SK-N-SH treated with all-trans-retinoic acid at 6 μM for 48 hours (cell line): ENCODE measurements at regions not wholly inside any gene's neighbourhood (a gene's known extent, or its start where the extent isn't known, plus 50 kb on each side); places are given as distances from the start of the nearest gene placed in this dataset.

Experiments used
- ATAC-seq: fragments of 200-7000 bp; cut with Tn5 transposase; 3 replicates; pipeline ENCODE4 v1.9.1; 2020; ENCODE audit warnings: mild to moderate bottlenecking, moderate library complexity
- ARNTL ChIP-seq: fragments of 450-650 bp; formaldehyde crosslinking; IDR thresholded peaks from 2 replicates; pipeline ENCODE4 v1.5.0; 2020; ENCODE audit warnings: low read depth, mild to moderate bottlenecking, moderate library complexity, borderline replicate concordance
- BACH2 ChIP-seq: fragments of 250-450 bp; sonication (Bioruptor Pico); IDR thresholded peaks from 2 replicates; pipeline ENCODE4 v1.9.0; 2021; ENCODE audit warnings: mild to moderate bottlenecking, borderline replicate concordance
- CREB5 ChIP-seq: fragments of 250-450 bp; sonication (Bioruptor Pico); IDR thresholded peaks from 2 replicates; pipeline ENCODE4 v1.5.1; 2020; ENCODE audit warnings: low read depth, mild to moderate bottlenecking, moderate library complexity
- CSDC2 ChIP-seq: fragments of 250-450 bp; sonication (Bioruptor Pico); IDR thresholded peaks from 2 replicates; pipeline ENCODE4 v1.5.0; 2020; ENCODE audit warnings: mild to moderate bottlenecking, moderate library complexity
- ESRRG ChIP-seq: fragments of 250-450 bp; sonication (Bioruptor Pico); IDR thresholded peaks from 2 replicates; pipeline ENCODE4 v1.6.1; 2021; ENCODE audit warnings: mild to moderate bottlenecking
- GLIS3 ChIP-seq: fragments of 250-450 bp; sonication (Bioruptor Pico); IDR thresholded peaks from 2 replicates; pipeline ENCODE4 v1.5.0; 2020; ENCODE audit warnings: mild to moderate bottlenecking, moderate library complexity
- ISL1 ChIP-seq: fragments of 250-450 bp; sonication (Bioruptor Pico); IDR thresholded peaks from 2 replicates; pipeline ENCODE4 v2.1.2; 2022; ENCODE audit warnings: mild to moderate bottlenecking, moderate library complexity
- OSR1 ChIP-seq: fragments of 250-450 bp; sonication (Bioruptor Pico); IDR thresholded peaks from 2 replicates; pipeline ENCODE4 v1.8.0; 2022; ENCODE audit warnings: moderate library complexity, mild to moderate bottlenecking, inconsistent platforms
- PPARA ChIP-seq: fragments of 250-450 bp; sonication (Bioruptor Pico); IDR thresholded peaks from 2 replicates; pipeline ENCODE4 v1.5.0; 2020; ENCODE audit warnings: mild to moderate bottlenecking, borderline replicate concordance
- RARB ChIP-seq: fragments of 250-450 bp; sonication (Bioruptor Pico); IDR thresholded peaks from 2 replicates; pipeline ENCODE4 v1.8.0; 2021; ENCODE audit warnings: mild to moderate bottlenecking, moderate library complexity
- SNAI2 ChIP-seq: fragments of 250-450 bp; sonication (Bioruptor Pico); IDR thresholded peaks from 2 replicates; pipeline ENCODE4 v1.5.0; 2020; ENCODE audit warnings: mild to moderate bottlenecking, moderate library complexity
- TCF4 ChIP-seq: fragments of 250-450 bp; sonication (Bioruptor Pico); IDR thresholded peaks from 2 replicates; pipeline ENCODE4 v1.8.0; 2021; ENCODE audit warnings: mild to moderate bottlenecking, moderate library complexity, borderline replicate concordance
- TOX ChIP-seq: fragments of 250-450 bp; sonication (Bioruptor Pico); IDR thresholded peaks from 2 replicates; pipeline ENCODE4 v1.8.0; 2021; ENCODE audit warnings: mild to moderate bottlenecking, moderate library complexity, borderline replicate concordance
- TSHZ2 ChIP-seq: fragments of 250-450 bp; sonication (Bioruptor Pico); IDR thresholded peaks from 2 replicates; pipeline ENCODE4 v1.5.0; 2020; ENCODE audit warnings: mild to moderate bottlenecking, moderate library complexity
- ZC3H10 ChIP-seq: fragments of 250-450 bp; sonication (Bioruptor Pico); IDR thresholded peaks from 2 replicates; pipeline ENCODE4 v1.5.1; 2021; ENCODE audit warnings: mild to moderate bottlenecking, moderate library complexity
- ZFP3 ChIP-seq: fragments of 250-450 bp; sonication (Bioruptor Pico); IDR thresholded peaks from 2 replicates; pipeline ENCODE4 v1.5.0; 2020; ENCODE audit warnings: mild to moderate bottlenecking, moderate library complexity
- ZFP30 ChIP-seq: fragments of 450-650 bp; formaldehyde crosslinking; IDR thresholded peaks from 2 replicates; pipeline ENCODE4 v1.5.0; 2022; ENCODE audit warnings: mild to moderate bottlenecking, moderate library complexity
- ZNF70 ChIP-seq: fragments of 450-650 bp; formaldehyde crosslinking; IDR thresholded peaks from 2 replicates; pipeline ENCODE4 v1.5.0; 2020; ENCODE audit warnings: mild to moderate bottlenecking, moderate library complexity
- ZNF8 ChIP-seq: fragments of 450-650 bp; formaldehyde crosslinking; IDR thresholded peaks from 2 replicates; pipeline ENCODE4 v1.5.0; 2020; ENCODE audit warnings: mild to moderate bottlenecking, moderate library complexity
- TF ChIP-seq, protein P1 (sequence below): fragments of 250-450 bp; sonication (Bioruptor Pico); IDR thresholded peaks from 2 replicates; pipeline ENCODE4 v1.8.0; 2020; ENCODE audit warnings: mild to moderate bottlenecking, moderate library complexity, borderline replicate concordance
- TF ChIP-seq, protein P2 (sequence below): fragments of 250-450 bp; sonication (Bioruptor Pico); IDR thresholded peaks from 2 replicates; pipeline ENCODE4 v1.5.1; 2021; ENCODE audit warnings: mild to moderate bottlenecking, moderate library complexity
- TF ChIP-seq, protein P3 (sequence below): fragments of 250-450 bp; sonication (Bioruptor Pico); IDR thresholded peaks from 2 replicates; pipeline ENCODE4 v1.8.0; 2021; ENCODE audit warnings: low read depth, mild to moderate bottlenecking, moderate library complexity, borderline replicate concordance

GRCh38 chr7:131183072-131183471 is 144.6 kb upstream of the MKLN1 start:
- ATAC-seq: no peak

DNA sequence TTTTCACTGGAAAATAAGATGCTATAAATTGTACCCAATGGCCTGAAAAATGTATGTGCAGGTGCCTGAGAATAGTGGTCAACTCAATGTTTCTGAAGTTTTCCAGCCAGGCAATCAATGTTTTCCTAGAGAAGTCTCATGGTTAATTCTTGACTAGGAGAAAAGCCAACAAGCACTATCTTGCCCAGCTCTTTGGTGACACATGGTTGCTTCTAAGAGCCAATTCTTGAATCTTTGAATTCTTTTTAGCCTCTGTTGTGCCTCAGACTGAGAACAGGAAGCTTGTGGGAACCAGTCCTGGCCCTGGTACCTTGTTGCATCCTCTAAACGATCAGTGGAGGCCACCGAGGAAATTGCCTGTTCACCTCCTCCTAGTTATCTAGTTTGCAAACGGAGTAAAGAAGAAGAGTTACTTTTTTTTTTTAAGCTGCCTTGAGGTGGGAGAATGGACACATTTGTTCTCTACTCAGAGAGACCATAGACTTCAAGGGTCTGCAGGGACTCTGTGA is 144.0 kb upstream of the MKLN1 start:
- no peak for TF ChIP-seq OSR1 (CRISPR knock-in tag)
- no peak for TF ChIP-seq SNAI2 (CRISPR knock-in tag)
- TF ChIP-seq CSDC2 (CRISPR knock-in tag): no peak
- TF ChIP-seq, protein P1, sequence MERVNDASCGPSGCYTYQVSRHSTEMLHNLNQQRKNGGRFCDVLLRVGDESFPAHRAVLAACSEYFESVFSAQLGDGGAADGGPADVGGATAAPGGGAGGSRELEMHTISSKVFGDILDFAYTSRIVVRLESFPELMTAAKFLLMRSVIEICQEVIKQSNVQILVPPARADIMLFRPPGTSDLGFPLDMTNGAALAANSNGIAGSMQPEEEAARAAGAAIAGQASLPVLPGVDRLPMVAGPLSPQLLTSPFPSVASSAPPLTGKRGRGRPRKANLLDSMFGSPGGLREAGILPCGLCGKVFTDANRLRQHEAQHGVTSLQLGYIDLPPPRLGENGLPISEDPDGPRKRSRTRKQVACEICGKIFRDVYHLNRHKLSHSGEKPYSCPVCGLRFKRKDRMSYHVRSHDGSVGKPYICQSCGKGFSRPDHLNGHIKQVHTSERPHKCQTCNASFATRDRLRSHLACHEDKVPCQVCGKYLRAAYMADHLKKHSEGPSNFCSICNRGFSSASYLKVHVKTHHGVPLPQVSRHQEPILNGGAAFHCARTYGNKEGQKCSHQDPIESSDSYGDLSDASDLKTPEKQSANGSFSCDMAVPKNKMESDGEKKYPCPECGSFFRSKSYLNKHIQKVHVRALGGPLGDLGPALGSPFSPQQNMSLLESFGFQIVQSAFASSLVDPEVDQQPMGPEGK (CRISPR knock-in tag): no peak
- TF ChIP-seq GLIS3 (CRISPR knock-in tag): no peak
- TF ChIP-seq BACH2 (CRISPR knock-in tag): no peak
- TF ChIP-seq ZNF8 (CRISPR knock-in tag): no peak
- TF ChIP-seq TSHZ2: no peak
- no peak for TF ChIP-seq ZFP3 (CRISPR knock-in tag)
- no peak for TF ChIP-seq ZNF70
- no peak for TF ChIP-seq TOX (CRISPR knock-in tag)
- TF ChIP-seq ESRRG (CRISPR knock-in tag): no peak
- TF ChIP-seq, protein P2, sequence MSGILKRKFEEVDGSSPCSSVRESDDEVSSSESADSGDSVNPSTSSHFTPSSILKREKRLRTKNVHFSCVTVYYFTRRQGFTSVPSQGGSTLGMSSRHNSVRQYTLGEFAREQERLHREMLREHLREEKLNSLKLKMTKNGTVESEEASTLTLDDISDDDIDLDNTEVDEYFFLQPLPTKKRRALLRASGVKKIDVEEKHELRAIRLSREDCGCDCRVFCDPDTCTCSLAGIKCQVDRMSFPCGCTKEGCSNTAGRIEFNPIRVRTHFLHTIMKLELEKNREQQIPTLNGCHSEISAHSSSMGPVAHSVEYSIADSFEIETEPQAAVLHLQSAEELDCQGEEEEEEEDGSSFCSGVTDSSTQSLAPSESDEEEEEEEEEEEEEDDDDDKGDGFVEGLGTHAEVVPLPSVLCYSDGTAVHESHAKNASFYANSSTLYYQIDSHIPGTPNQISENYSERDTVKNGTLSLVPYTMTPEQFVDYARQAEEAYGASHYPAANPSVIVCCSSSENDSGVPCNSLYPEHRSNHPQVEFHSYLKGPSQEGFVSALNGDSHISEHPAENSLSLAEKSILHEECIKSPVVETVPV (CRISPR knock-in tag): no peak
- TF ChIP-seq ISL1: no peak
- TF ChIP-seq ZC3H10 (CRISPR knock-in tag): no peak
- no peak for TF ChIP-seq ZFP30 (CRISPR knock-in tag)
- no peak for TF ChIP-seq CREB5 (CRISPR knock-in tag)
- no peak for TF ChIP-seq PPARA
- no peak for TF ChIP-seq ARNTL (CRISPR knock-in tag)
- no peak for TF ChIP-seq TCF4 (CRISPR knock-in tag)
- no peak for ATAC-seq

More at GRCh38 chr7:131183072-131183471, 144.6 kb upstream of the MKLN1 start:
- TF ChIP-seq BACH2 (CRISPR knock-in tag): no peak
- TF ChIP-seq PPARA: no peak
- TF ChIP-seq, all 23 proteins: peak for 0

GRCh38 chr7:131186816-131187215 is 140.9 kb upstream of the MKLN1 start:
- ATAC-seq: no peak
- no peak for TF ChIP-seq ESRRG (CRISPR knock-in tag)
- TF ChIP-seq ZFP3 (CRISPR knock-in tag): no peak
- TF ChIP-seq, protein P3, sequence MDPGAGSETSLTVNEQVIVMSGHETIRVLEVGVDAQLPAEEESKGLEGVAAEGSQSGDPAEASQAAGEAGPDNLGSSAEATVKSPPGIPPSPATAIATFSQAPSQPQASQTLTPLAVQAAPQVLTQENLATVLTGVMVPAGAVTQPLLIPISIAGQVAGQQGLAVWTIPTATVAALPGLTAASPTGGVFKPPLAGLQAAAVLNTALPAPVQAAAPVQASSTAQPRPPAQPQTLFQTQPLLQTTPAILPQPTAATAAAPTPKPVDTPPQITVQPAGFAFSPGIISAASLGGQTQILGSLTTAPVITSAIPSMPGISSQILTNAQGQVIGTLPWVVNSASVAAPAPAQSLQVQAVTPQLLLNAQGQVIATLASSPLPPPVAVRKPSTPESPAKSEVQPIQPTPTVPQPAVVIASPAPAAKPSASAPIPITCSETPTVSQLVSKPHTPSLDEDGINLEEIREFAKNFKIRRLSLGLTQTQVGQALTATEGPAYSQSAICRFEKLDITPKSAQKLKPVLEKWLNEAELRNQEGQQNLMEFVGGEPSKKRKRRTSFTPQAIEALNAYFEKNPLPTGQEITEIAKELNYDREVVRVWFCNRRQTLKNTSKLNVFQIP: no peak
- no peak for TF ChIP-seq ZC3H10 (CRISPR knock-in tag)
- no peak for TF ChIP-seq SNAI2 (CRISPR knock-in tag)
- no peak for TF ChIP-seq CSDC2 (CRISPR knock-in tag)
- TF ChIP-seq RARB: no peak
- no peak for TF ChIP-seq TCF4 (CRISPR knock-in tag)
- no peak for TF ChIP-seq OSR1 (CRISPR knock-in tag)
- no peak for TF ChIP-seq ZNF70
